ENCODE measurements at regions not wholly inside any gene's neighbourhood (a gene's known extent, or its start where the extent isn't known, plus 50 kb on each side); places are given as distances from the start of the nearest gene placed in this dataset.
"Not testable (repeated sequence)": the region's sequence is repeated elsewhere in the genome, so short reads cannot be mapped to it uniquely, and the experiment has no call there.

DNA sequence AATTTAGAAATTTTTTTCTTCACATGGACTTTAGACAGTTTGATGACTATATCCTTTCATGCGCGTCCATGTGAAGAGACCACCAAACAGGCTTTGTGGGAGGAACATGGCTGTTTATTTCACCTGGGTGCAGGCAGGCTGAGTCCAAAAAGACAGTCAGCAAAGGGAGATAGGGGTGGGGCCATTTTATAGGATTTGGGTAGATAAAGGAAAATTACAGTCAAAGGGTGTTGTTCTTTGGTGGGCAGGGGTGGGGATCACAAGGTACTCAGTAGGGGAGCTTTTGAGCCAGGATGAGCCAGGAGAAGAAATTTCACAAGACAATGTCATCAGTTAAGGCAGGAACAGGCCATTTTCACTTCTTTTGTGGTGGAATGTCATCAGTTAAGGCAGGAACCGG lies 781.5 kb upstream of the SGO1 start:
- not testable (repeated sequence) for H3K27me3 ChIP-seq (replicated peaks; ENCODE audit: control insufficient read depth, insufficient read depth, low read length); H3K9ac ChIP-seq (ENCODE audit: low read length); H3K36me3 ChIP-seq (ENCODE audit: control insufficient read depth, insufficient read depth, low read length, severe bottlenecking); H3K4me3 ChIP-seq (ENCODE audit: low read length); H3K9me3 ChIP-seq (ENCODE audit: control insufficient read depth, low read length); H3K4me1 ChIP-seq (ENCODE audit: control insufficient read depth, insufficient read depth, low read length); DNase-seq (ENCODE audit: low read depth)

- Histone ChIP-seq H3K27me3 (replicated peaks; ENCODE audit: control insufficient read depth, insufficient read depth, low read length) (no peaks in the 10 kb centered on the region), H3K36me3 (ENCODE audit: control insufficient read depth, insufficient read depth, low read length, severe bottlenecking) (no peaks in the 10 kb centered on the region), H3K9me3 (ENCODE audit: control insufficient read depth, low read length) (no peaks in the 10 kb centered on the region), H3K9ac (ENCODE audit: low read length) (no peak overlapping the region), H3K4me1 (ENCODE audit: control insufficient read depth, insufficient read depth, low read length) (peaks cover 8% of the 10 kb centered on the region), H3K4me3 (ENCODE audit: low read length) (no peak overlapping the region)
- no peak for DNase-seq (ENCODE audit: low read depth)
Observed at GRCh38 chr3:20958161-20958560, 772.2 kb upstream of the SGO1 start.

DNA sequence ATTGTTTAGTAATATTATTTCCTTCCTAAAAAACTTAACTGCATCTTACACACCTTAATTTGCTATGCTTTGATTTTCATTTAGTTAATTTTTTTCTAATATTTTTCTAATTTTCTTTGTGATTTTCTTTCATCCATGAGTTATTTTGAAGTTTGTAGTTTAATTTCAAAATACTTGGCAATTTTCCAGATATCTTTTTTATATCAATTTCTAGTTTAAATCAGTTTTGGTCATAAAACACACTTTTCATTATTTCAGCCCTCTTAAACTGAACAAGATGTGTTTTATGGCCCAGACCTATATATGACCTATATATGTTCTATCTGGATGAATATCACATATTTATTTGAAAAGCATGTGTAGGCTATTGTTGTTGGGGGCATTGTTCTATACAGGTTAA lies 759.9 kb upstream of the SGO1 start:
- H3K27me3 ChIP-seq (replicated peaks; ENCODE audit: control insufficient read depth, insufficient read depth, low read length): no peaks in the 10 kb centered on the region
- H3K9ac ChIP-seq (ENCODE audit: low read length): no peak overlapping the region
- H3K4me3 ChIP-seq (ENCODE audit: low read length): no peak overlapping the region
- no peaks in the 10 kb centered on the region for H3K4me1 ChIP-seq (ENCODE audit: control insufficient read depth, insufficient read depth, low read length)
- H3K36me3 ChIP-seq (ENCODE audit: control insufficient read depth, insufficient read depth, low read length, severe bottlenecking): no peaks in the 10 kb centered on the region
- H3K9me3 ChIP-seq (ENCODE audit: control insufficient read depth, low read length): peaks cover 5% of the 10 kb centered on the region
- no peak for DNase-seq (ENCODE audit: low read depth)

DNA sequence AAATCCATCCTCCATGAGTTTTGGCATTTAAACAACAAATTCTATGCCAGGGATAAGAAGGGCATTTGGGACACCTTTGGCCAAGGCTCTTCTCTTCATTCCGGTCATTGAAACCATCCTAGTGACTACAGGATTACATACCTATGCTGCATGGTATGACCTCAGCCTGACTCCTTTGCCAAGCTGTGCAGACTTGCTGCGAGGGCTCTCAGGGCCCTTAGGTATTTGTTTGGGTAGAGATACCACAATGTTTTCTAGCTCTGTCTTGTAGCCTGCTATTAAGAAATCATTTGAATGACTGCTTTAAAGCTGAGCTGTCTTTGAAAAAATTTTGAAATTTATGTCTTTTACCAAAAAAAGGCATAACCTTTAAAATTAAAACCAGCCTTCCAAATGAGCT lies 749.8 kb upstream of the SGO1 start:
- H3K4me3 ChIP-seq (ENCODE audit: low read length): no peak overlapping the region
- DNase-seq (ENCODE audit: low read depth): peak; percentile 63
- no peaks in the 10 kb centered on the region for H3K27me3 ChIP-seq (replicated peaks; ENCODE audit: control insufficient read depth, insufficient read depth, low read length)
- no peaks in the 10 kb centered on the region for H3K9me3 ChIP-seq (ENCODE audit: control insufficient read depth, low read length)
- no peaks in the 10 kb centered on the region for H3K4me1 ChIP-seq (ENCODE audit: control insufficient read depth, insufficient read depth, low read length)
- H3K36me3 ChIP-seq (ENCODE audit: control insufficient read depth, insufficient read depth, low read length, severe bottlenecking): no peaks in the 10 kb centered on the region
- no peak overlapping the region for H3K9ac ChIP-seq (ENCODE audit: low read length)

- no peak overlapping the region for H3K4me3 ChIP-seq (ENCODE audit: low read length)
- H3K4me1 ChIP-seq (ENCODE audit: control insufficient read depth, insufficient read depth, low read length): no peaks in the 10 kb centered on the region
- no peak overlapping the region for H3K9ac ChIP-seq (ENCODE audit: low read length)
- H3K36me3 ChIP-seq (ENCODE audit: control insufficient read depth, insufficient read depth, low read length, severe bottlenecking): no peaks in the 10 kb centered on the region
- no peaks in the 10 kb centered on the region for H3K9me3 ChIP-seq (ENCODE audit: control insufficient read depth, low read length)
- no peaks in the 10 kb centered on the region for H3K27me3 ChIP-seq (replicated peaks; ENCODE audit: control insufficient read depth, insufficient read depth, low read length)
- no peak for DNase-seq (ENCODE audit: low read depth)
Observed at GRCh38 chr3:20931834-20932233, 745.8 kb upstream of the SGO1 start.

GRCh38 chr3:20930034-20930433 lies 744.0 kb upstream of the SGO1 start:
- Histone ChIP-seq H3K36me3 (ENCODE audit: control insufficient read depth, insufficient read depth, low read length, severe bottlenecking) (no peaks in the 10 kb centered on the region), H3K4me3 (ENCODE audit: low read length) (no peak overlapping the region), H3K4me1 (ENCODE audit: control insufficient read depth, insufficient read depth, low read length) (no peaks in the 10 kb centered on the region), H3K9ac (ENCODE audit: low read length) (no peak overlapping the region), H3K27me3 (replicated peaks; ENCODE audit: control insufficient read depth, insufficient read depth, low read length) (no peaks in the 10 kb centered on the region), H3K9me3 (ENCODE audit: control insufficient read depth, low read length) (no peaks in the 10 kb centered on the region)
- DNase-seq (ENCODE audit: low read depth): peak; percentile 29

DNA sequence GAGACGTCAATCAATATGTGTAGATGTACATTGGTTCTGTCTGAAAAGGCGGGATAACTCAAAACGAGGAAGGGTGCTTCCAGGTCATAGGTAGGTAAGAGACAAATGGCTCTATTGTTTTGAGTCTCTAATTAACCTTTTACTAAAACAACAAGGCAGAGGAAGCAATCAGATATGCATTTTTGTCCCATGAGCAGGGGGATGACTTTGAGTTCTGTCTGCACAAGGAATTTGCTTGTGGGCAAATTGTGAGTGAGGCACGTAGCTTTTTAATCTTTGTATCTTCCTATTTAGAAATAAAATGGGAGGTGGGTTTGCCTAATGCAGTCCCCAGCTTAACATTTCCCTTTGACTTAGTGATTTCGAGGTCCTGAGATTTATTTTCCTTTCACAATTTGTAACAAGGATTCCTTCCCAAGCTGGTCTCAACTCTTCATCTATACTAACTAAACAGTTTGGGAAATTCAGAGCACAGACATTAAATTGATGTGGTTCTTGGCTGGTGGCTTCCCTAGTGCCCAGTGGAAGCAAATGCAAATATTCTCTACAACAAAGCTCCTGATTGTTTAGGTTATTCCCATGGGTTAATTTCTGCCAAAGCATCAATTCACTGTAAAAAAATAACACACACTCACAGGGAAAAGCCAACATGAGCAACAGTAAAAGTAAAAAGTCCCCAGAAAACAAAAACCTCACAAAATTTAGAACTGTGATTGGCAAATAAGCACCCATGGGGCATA lies 738.8 kb upstream of the SGO1 start:
- Histone ChIP-seq H3K9ac (ENCODE audit: low read length) (no peak overlapping the region), H3K4me3 (ENCODE audit: low read length) (no peak overlapping the region), H3K9me3 (ENCODE audit: control insufficient read depth, low read length) (peaks cover under 1% of the 10 kb centered on the region), H3K4me1 (ENCODE audit: control insufficient read depth, insufficient read depth, low read length) (no peaks in the 10 kb centered on the region), H3K36me3 (ENCODE audit: control insufficient read depth, insufficient read depth, low read length, severe bottlenecking) (no peaks in the 10 kb centered on the region), H3K27me3 (replicated peaks; ENCODE audit: control insufficient read depth, insufficient read depth, low read length) (no peaks in the 10 kb centered on the region)
- DNase-seq (ENCODE audit: low read depth): peak; percentile 25

GRCh38 chr3:20921112-20921511 lies 735.1 kb upstream of the SGO1 start:
- not testable (repeated sequence) for DNase-seq (ENCODE audit: low read depth); H3K27me3 ChIP-seq (replicated peaks; ENCODE audit: control insufficient read depth, insufficient read depth, low read length); H3K4me3 ChIP-seq (ENCODE audit: low read length); H3K4me1 ChIP-seq (ENCODE audit: control insufficient read depth, insufficient read depth, low read length); H3K9ac ChIP-seq (ENCODE audit: low read length); H3K36me3 ChIP-seq (ENCODE audit: control insufficient read depth, insufficient read depth, low read length, severe bottlenecking)
- H3K9me3 ChIP-seq (ENCODE audit: control insufficient read depth, low read length): peaks cover 13% of the 10 kb centered on the region

DNA sequence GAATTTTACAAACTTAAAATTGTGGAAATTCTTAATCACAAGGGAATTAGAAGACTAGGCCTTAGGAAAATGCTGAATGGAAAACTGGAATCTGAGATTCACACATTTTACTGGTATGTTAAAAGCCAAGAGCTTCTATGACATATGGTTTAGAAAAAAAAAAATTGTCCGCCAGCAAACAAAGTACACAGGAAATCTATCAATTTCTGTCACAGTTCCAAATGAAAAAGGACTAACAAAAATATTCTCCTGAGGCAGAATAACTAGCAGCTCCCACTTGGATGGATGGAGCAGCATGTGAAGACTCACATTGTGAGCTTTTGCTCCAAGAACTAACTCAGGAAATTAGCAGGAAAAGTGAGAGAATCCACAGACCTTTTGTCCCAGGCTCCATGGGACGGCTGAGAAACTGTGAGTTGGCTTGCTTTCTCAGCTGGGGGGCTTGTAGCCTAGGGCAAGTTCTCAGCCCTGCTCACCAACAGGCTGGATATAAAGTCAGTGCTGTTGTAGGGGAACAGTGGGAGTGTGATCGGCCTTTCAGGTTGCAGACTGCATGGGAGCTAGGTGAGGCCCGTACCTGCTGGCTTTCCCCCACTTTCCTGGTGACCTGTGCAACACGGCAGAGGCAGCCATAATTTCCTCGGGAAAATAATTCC lies 731.1 kb upstream of the SGO1 start:
- H3K4me3 ChIP-seq (ENCODE audit: low read length): no peak overlapping the region
- no peak overlapping the region for H3K9ac ChIP-seq (ENCODE audit: low read length)
- peaks cover 6% of the 10 kb centered on the region for H3K4me1 ChIP-seq (ENCODE audit: control insufficient read depth, insufficient read depth, low read length)
- no peak for DNase-seq (ENCODE audit: low read depth)
- no peaks in the 10 kb centered on the region for H3K36me3 ChIP-seq (ENCODE audit: control insufficient read depth, insufficient read depth, low read length, severe bottlenecking)
- H3K9me3 ChIP-seq (ENCODE audit: control insufficient read depth, low read length): peaks cover 13% of the 10 kb centered on the region
- no peaks in the 10 kb centered on the region for H3K27me3 ChIP-seq (replicated peaks; ENCODE audit: control insufficient read depth, insufficient read depth, low read length)

DNA sequence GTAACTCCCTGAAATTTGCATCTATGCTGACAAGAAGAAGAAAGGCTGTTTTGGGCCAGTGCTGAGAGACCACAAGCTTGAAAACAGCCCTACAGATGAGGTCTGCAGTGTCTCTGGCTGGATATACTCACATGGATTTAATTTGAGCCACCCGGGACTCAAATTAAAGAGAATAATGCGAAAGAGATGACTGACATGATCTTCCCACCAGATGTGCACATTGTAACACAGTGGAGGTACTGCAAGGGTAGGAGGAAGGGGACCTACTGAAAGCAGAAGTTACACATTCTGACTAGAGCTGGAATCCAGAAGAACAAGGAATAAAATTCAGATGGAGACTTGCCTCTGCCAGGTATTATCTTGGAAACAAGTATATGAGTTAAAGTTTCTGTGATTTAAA lies 728.3 kb upstream of the SGO1 start:
- Histone ChIP-seq H3K27me3 (replicated peaks; ENCODE audit: control insufficient read depth, insufficient read depth, low read length) (no peaks in the 10 kb centered on the region), H3K4me1 (ENCODE audit: control insufficient read depth, insufficient read depth, low read length) (peaks cover 6% of the 10 kb centered on the region), H3K4me3 (ENCODE audit: low read length) (no peak overlapping the region), H3K36me3 (ENCODE audit: control insufficient read depth, insufficient read depth, low read length, severe bottlenecking) (no peaks in the 10 kb centered on the region), H3K9me3 (ENCODE audit: control insufficient read depth, low read length) (peaks cover 9% of the 10 kb centered on the region), H3K9ac (ENCODE audit: low read length) (no peak overlapping the region)
- DNase-seq (ENCODE audit: low read depth): no peak

GRCh38 chr3:20912406-20912805 lies 726.4 kb upstream of the SGO1 start:
- Histone ChIP-seq H3K4me1 (ENCODE audit: control insufficient read depth, insufficient read depth, low read length) (peaks cover 10% of the 10 kb centered on the region), H3K9ac (ENCODE audit: low read length) (no peak overlapping the region), H3K27me3 (replicated peaks; ENCODE audit: control insufficient read depth, insufficient read depth, low read length) (no peaks in the 10 kb centered on the region), H3K9me3 (ENCODE audit: control insufficient read depth, low read length) (no peaks in the 10 kb centered on the region), H3K4me3 (ENCODE audit: low read length) (no peak overlapping the region), H3K36me3 (ENCODE audit: control insufficient read depth, insufficient read depth, low read length, severe bottlenecking) (no peaks in the 10 kb centered on the region)
- no peak for DNase-seq (ENCODE audit: low read depth)

- peak; percentile 17 for DNase-seq (ENCODE audit: low read depth)
- Histone ChIP-seq H3K9me3 (ENCODE audit: control insufficient read depth, low read length) (no peaks in the 10 kb centered on the region), H3K4me3 (ENCODE audit: low read length) (no peak overlapping the region), H3K36me3 (ENCODE audit: control insufficient read depth, insufficient read depth, low read length, severe bottlenecking) (no peaks in the 10 kb centered on the region), H3K4me1 (ENCODE audit: control insufficient read depth, insufficient read depth, low read length) (peaks cover 10% of the 10 kb centered on the region), H3K9ac (ENCODE audit: low read length) (no peak overlapping the region), H3K27me3 (replicated peaks; ENCODE audit: control insufficient read depth, insufficient read depth, low read length) (no peaks in the 10 kb centered on the region)
Observed at GRCh38 chr3:20909511-20909910, 723.5 kb upstream of the SGO1 start.
